Ascending aorta (tissue), 2 donors: ENCODE measurements at regions not wholly inside any gene's neighbourhood (a gene's known extent, or its start where the extent isn't known, plus 50 kb on each side); places are given as distances from the start of the nearest gene placed in this dataset.

ENCODE experiments used
- DNase-seq, 2 donors: peaks; one replicate each; pipeline ENCODE4 v3.0.0-alpha.2; 2019; ENCODE audit warnings: low spot score in 2 of 2
- H3K27ac ChIP-seq, 2 donors: fragments of 200-600 bp; sonication (generic); one replicate each; pipeline ENCODE4 v1.5.1; 2016 to 2017; ENCODE audit warnings: mild to moderate bottlenecking in 1 of 2
- H3K27me3 ChIP-seq: fragments of 200-600 bp; sonication (generic); one replicate; pipeline ENCODE4 v1.5.1; 2017
- H3K36me3 ChIP-seq, 2 donors: fragments of 200-600 bp; sonication (generic); one replicate each; pipeline ENCODE4 v1.5.1; 2016
- H3K4me1 ChIP-seq, 2 donors: fragments of 200-600 bp; sonication (generic); one replicate each; pipeline ENCODE4 v1.5.1; 2016 to 2017; ENCODE audit warnings: mild to moderate bottlenecking in 1 of 2
- H3K4me3 ChIP-seq, 2 donors: fragments of 200-600 bp; sonication (generic); one replicate each; pipeline ENCODE4 v1.5.1; 2016 to 2017; ENCODE audit warnings: mild to moderate bottlenecking in 1 of 2
- H3K9me3 ChIP-seq, 2 donors: fragments of 200-600 bp; sonication (generic); one replicate each; pipeline ENCODE4 v1.5.1; 2016
- CTCF ChIP-seq, 3 experiments: fragments of 200-600 bp in 2 of 3; fragments of 450-650 bp in 1 of 3; sonication (generic) in 2 of 3; IDR thresholded peaks; one replicate each; pipeline ENCODE4 v1.5.1; 2016 to 2019; ENCODE audit warnings: antibody characterized with exemption in 3 of 3, mild to moderate bottlenecking in 1 of 3, moderate library complexity in 1 of 3
- intact Hi-C: fragments of 100-400 bp; cut with DNase I; formaldehyde crosslinking; loops from one replicate; pipeline ENCODE4 v1.15.1; 2023

GRCh38 chr18:44170208-44170880 is 510.3 kb upstream of the SETBP1 start:
- no peak for TF ChIP-seq CTCF (IDR thresholded peaks at IDR 0.05)
- no peak for DNase-seq
- Histone ChIP-seq H3K36me3 (no peaks in the 10 kb centered on the region), H3K4me1 (no peaks in the 10 kb centered on the region), H3K27ac (no peak overlapping the region), H3K9me3 (no peaks in the 10 kb centered on the region), H3K4me3 (no peak overlapping the region), H3K27me3 (no peaks in the 10 kb centered on the region)
- intact Hi-C loops, result no loop called here

GRCh38 chr18:44171301-44171700 is 509.4 kb upstream of the SETBP1 start:
- Histone ChIP-seq H3K9me3 (no peaks in the 10 kb centered on the region), H3K4me1 (no peaks in the 10 kb centered on the region), H3K4me3 (no peak overlapping the region), H3K27ac (no peak overlapping the region), H3K36me3 (no peaks in the 10 kb centered on the region), H3K27me3 (no peaks in the 10 kb centered on the region)
- intact Hi-C loops, result no loop called here
- DNase-seq, result no peak
- no peak for TF ChIP-seq CTCF (IDR thresholded peaks at IDR 0.05)

GRCh38 chr18:44175891-44176290 is 504.8 kb upstream of the SETBP1 start:
- Histone ChIP-seq H3K36me3 (no peaks in the 10 kb centered on the region), H3K4me1 (no peaks in the 10 kb centered on the region), H3K9me3 (no peaks in the 10 kb centered on the region), H3K27ac (no peak overlapping the region), H3K4me3 (no peak overlapping the region), H3K27me3 (no peaks in the 10 kb centered on the region)
- intact Hi-C loops, result no loop called here
- no peak for TF ChIP-seq CTCF (IDR thresholded peaks at IDR 0.05)
- DNase-seq, result no peak

GRCh38 chr18:44178476-44178875 is 502.2 kb upstream of the SETBP1 start:
- no peak overlapping the region for H3K27ac ChIP-seq
- TF ChIP-seq CTCF (IDR thresholded peaks at IDR 0.05), result no peak

GRCh38 chr18:44179693-44180092 is 501.0 kb upstream of the SETBP1 start:
- Histone ChIP-seq H3K27ac (no peak overlapping the region), H3K9me3 (no peaks in the 10 kb centered on the region), H3K4me3 (no peak overlapping the region), H3K27me3 (no peaks in the 10 kb centered on the region), H3K4me1 (no peaks in the 10 kb centered on the region), H3K36me3 (no peaks in the 10 kb centered on the region)
- no peak for DNase-seq
- no peak for TF ChIP-seq CTCF (IDR thresholded peaks at IDR 0.05)
- intact Hi-C loops, result no loop called here

More at GRCh38 chr18:44178476-44178875, 502.2 kb upstream of the SETBP1 start:
- intact Hi-C loops, result no loop called here
- Histone ChIP-seq H3K36me3 (no peaks in the 10 kb centered on the region), H3K4me3 (no peak overlapping the region), H3K9me3 (no peaks in the 10 kb centered on the region), H3K27me3 (no peaks in the 10 kb centered on the region), H3K4me1 (no peaks in the 10 kb centered on the region)
- no peak for DNase-seq

- H3K4me3 ChIP-seq, result no peak overlapping the region
- intact Hi-C loops, result no loop called here
- no peak for TF ChIP-seq CTCF (IDR thresholded peaks at IDR 0.05)
- H3K27ac ChIP-seq, result no peak overlapping the region
- H3K27me3 ChIP-seq, result no peaks in the 10 kb centered on the region
- DNase-seq, result no peak
- H3K36me3 ChIP-seq, result no peaks in the 10 kb centered on the region
- no peaks in the 10 kb centered on the region for H3K9me3 ChIP-seq
- H3K4me1 ChIP-seq, result no peaks in the 10 kb centered on the region
These were observed 500.0 kb upstream of the SETBP1 start for GRCh38 chr18:44180683-44181082.
